Kidney epithelial cell (primary cell): ENCODE measurements at regions not wholly inside any gene's neighbourhood (a gene's known extent, or its start where the extent isn't known, plus 50 kb on each side); places are given as distances from the start of the nearest gene placed in this dataset.

Experiments
- DNase-seq: peaks from one replicate; pipeline ENCODE4 v3.0.0-alpha.2; 2010; ENCODE audit warnings: low read depth
- H3K27me3 ChIP-seq: 2 replicates; pipeline ENCODE4 v1.6.0; 2011; ENCODE audit warnings: low read length; ENCODE audit not compliant: control insufficient read depth, insufficient read depth
- H3K36me3 ChIP-seq: 2 replicates; pipeline ENCODE4 v1.5.1; 2011; ENCODE audit warnings: low read length; ENCODE audit not compliant: control insufficient read depth, insufficient read depth
- H3K4me3 ChIP-seq: 2 replicates; pipeline ENCODE4 v1.5.1; 2011; ENCODE audit warnings: low read depth, mild to moderate bottlenecking, control low read depth, low read length
- CTCF ChIP-seq: IDR thresholded peaks from 2 replicates; pipeline ENCODE4 v1.5.1; 2011; ENCODE audit warnings: mild to moderate bottlenecking, moderate library complexity, low read length, control low read depth, inconsistent platforms; ENCODE audit not compliant: insufficient read depth, poor library complexity, severe bottlenecking

DNA sequence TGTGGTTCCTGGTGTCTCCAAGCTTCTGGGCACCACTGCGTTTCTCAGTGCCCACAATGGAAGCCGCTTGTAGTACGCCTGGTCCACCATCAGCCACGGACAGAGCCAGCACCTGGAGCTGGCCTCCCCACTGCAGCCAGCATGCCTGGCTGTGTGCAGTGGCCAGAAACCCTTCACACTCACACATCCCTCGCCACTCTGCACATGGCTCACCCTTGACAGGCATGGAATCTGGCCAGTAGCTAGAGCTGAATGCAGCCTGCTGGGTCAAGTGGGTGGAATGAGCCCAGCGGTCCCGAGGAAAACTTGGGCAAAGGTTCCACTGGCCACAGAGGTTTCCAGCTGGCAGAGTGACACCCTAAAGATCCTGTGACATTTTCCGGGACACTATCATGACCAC is 146.0 kb upstream of the ADO start:
- Histone ChIP-seq H3K27me3 (no peaks in the 10 kb centered on the region), H3K4me3 (no peak overlapping the region), H3K36me3 (no peaks in the 10 kb centered on the region)
- DNase-seq, result no peak
- no peak for TF ChIP-seq CTCF

DNA sequence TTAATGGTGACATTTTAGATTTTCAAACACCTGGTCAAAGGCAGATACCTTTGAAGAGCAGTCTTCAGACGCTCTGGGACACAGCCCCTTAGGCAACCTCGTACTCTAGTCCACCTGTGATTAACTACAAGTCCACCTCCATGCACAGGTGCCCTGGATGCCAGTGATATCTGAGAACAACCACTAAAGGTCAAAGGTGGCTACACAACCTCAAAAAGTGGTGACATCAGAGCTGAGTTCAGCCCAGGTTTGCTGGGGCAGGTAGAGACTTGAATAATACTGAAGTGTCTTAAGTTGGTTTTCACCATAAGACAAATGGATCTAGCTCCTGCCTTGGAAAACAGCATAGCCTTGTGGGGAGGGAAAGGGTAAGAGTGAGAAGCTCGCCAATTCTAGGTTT is 143.4 kb upstream of the ADO start:
- no peaks in the 10 kb centered on the region for H3K36me3 ChIP-seq
- DNase-seq, result no peak
- no peak for TF ChIP-seq CTCF
- no peaks in the 10 kb centered on the region for H3K27me3 ChIP-seq
- H3K4me3 ChIP-seq, result no peak overlapping the region

DNA sequence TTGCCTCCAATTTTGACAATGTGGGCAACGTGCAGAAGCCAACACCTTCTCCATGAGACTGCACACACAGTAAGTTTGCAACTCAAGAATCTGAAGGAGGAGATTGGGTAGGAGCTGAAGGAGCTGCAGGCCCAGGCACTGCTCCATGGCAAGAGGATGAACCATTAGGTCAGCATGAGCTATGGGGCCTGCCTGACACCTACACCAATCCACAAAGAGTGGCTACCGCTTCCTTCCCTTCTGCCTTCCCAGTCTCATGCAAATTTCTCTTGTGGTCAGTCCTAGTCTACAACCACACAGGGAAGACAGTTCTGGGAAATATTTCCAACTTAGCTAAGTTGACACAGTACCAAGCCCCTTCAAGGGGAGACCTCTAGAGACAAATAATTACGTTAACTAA is 142.0 kb upstream of the ADO start:
- TF ChIP-seq CTCF, result no peak
- H3K27me3 ChIP-seq, result no peaks in the 10 kb centered on the region
- no peaks in the 10 kb centered on the region for H3K36me3 ChIP-seq
- no peak overlapping the region for H3K4me3 ChIP-seq
- no peak for DNase-seq

DNA sequence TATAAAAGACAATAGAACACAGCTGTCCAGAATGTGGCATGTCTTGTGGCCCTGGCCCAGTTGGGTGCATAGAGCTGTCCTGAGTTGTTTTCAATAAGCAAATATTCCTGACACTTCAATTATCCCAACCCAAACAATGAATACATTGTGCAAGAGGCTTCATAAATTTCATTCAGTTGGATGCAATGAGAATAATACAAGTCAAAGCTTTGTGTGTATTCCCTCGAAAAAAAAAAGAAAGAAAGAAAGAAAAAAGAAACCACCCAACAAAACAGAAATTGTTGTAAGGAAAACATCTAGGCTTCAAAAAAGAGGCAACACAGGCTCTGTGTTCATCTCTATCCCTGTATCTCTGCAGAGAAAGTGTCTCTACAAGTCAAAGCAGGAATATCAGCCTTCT is 138.7 kb upstream of the ADO start:
- no peak for DNase-seq
- TF ChIP-seq CTCF, result no peak
- Histone ChIP-seq H3K4me3 (no peak overlapping the region), H3K27me3 (no peaks in the 10 kb centered on the region), H3K36me3 (no peaks in the 10 kb centered on the region)

DNA sequence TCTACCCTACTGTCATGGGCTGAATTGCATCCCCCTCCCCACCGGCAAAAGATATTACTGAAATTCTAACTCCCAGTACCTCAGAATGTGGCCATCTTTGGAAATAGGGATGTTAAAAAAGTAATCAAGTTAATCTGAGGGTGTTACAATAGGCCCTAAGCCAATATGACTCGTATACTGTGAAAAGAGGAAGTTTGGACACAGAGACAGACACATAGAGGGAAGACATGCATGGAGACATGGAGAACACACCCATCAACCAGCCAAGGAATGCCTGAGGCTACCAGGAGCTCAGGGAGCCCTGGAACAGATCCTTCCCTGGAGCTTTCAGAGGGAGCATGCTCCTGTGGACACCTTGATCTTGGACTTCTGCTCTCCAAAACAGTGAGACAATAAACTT is 138.2 kb upstream of the ADO start:
- no peak for DNase-seq
- no peak for TF ChIP-seq CTCF
- no peaks in the 10 kb centered on the region for H3K27me3 ChIP-seq
- no peak overlapping the region for H3K4me3 ChIP-seq
- no peaks in the 10 kb centered on the region for H3K36me3 ChIP-seq

DNA sequence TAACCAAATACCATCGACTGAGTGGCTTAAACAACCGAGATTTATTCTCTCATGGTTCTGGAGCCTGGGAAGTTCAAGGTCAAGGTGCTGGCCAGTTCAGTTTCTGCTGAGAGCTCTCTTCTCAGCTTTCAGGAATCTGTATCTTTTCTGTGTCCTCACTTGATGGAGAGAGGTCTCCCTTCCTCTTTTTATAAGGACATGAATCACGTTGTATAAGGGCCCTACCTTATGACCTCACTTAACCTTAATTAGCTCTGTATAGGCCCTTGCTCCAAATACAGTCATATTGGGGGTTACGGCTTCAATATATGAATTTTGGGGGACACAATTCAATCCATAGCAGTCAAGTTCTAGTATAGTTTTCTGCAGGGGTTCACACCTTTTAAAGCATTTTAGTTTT is 135.2 kb upstream of the ADO start:
- no peaks in the 10 kb centered on the region for H3K27me3 ChIP-seq
- no peak for DNase-seq

More for the DNA sequence above, 135.2 kb upstream of the ADO start:
- TF ChIP-seq CTCF, result no peak
- Histone ChIP-seq H3K36me3 (no peaks in the 10 kb centered on the region), H3K4me3 (no peak overlapping the region)
